Upper lobe of right lung (tissue), 1 donor: ENCODE measurements at regions not wholly inside any gene's neighbourhood (a gene's known extent, or its start where the extent isn't known, plus 50 kb on each side); places are given as distances from the start of the nearest gene placed in this dataset.

ENCODE experiments used
- ATAC-seq: fragments of 200-7000 bp; cut with Tn5 transposase; one replicate; pipeline ENCODE4 v1.9.1; 2020; ENCODE audit warnings: mild to moderate bottlenecking, moderate library complexity
- DNase-seq: peaks from one replicate; pipeline ENCODE4 v3.0.0-alpha.2; 2020
- H3K27ac ChIP-seq: fragments of 200-600 bp; one replicate; pipeline ENCODE4 v1.8.0; 2022
- H3K27me3 ChIP-seq: fragments of 200-600 bp; one replicate; pipeline ENCODE4 v1.8.0; 2022; ENCODE audit warnings: mild to moderate bottlenecking
- H3K36me3 ChIP-seq: fragments of 200-600 bp; one replicate; pipeline ENCODE4 v1.8.0; 2022
- H3K4me1 ChIP-seq: fragments of 200-600 bp; one replicate; pipeline ENCODE4 v1.8.0; 2022
- H3K4me3 ChIP-seq: fragments of 200-600 bp; one replicate; pipeline ENCODE4 v1.8.0; 2022; ENCODE audit warnings: mild to moderate bottlenecking
- H3K9me3 ChIP-seq: fragments of 200-600 bp; one replicate; pipeline ENCODE4 v1.8.0; 2022
- CTCF ChIP-seq: fragments of 200-600 bp; IDR thresholded peaks from one replicate; pipeline ENCODE4 v1.8.0; 2022; ENCODE audit warnings: antibody characterized with exemption
- intact Hi-C: fragments of 100-400 bp; cut with DNase I; formaldehyde crosslinking; loops from one replicate; pipeline ENCODE4 v1.11.0; 2022
- donor health status: DM: no; HTN: yes; CAD: no; lungs with severe emphysema.

- intact Hi-C loops = loop anchor here (10.0 kb wide), 1 partner anchor 215 kb away; the partner anchor contains the start of gene PTCH1
- TF ChIP-seq CTCF = no peak
- no peaks in the 10 kb centered on the region for H3K36me3 ChIP-seq
- H3K4me3 ChIP-seq = no peak overlapping the region
- DNase-seq = no peak
- peaks cover 12% of the 10 kb centered on the region for H3K4me1 ChIP-seq
- no peak overlapping the region for H3K27ac ChIP-seq
- H3K27me3 ChIP-seq = no peaks in the 10 kb centered on the region
- no peaks in the 10 kb centered on the region for H3K9me3 ChIP-seq
- no peak for ATAC-seq
These were observed 145.7 kb upstream of the ERCC6L2 start for GRCh38 chr9:95729669-95730368.

- Histone ChIP-seq H3K27me3 (no peaks in the 10 kb centered on the region), H3K4me3 (no peak overlapping the region), H3K36me3 (no peaks in the 10 kb centered on the region), H3K27ac (no peak overlapping the region), H3K4me1 (peaks cover 7% of the 10 kb centered on the region), H3K9me3 (no peaks in the 10 kb centered on the region)
- no peak for DNase-seq
- TF ChIP-seq CTCF = no peak
- intact Hi-C loops = loop anchor here (10.0 kb wide), 1 partner anchor 214 kb away; the partner anchor contains the start of gene PTCH1
- peak; percentile 12 for ATAC-seq
These were observed 146.4 kb upstream of the ERCC6L2 start for GRCh38 chr9:95729046-95729445.

- DNase-seq = no peak
- Histone ChIP-seq H3K4me3 (no peak overlapping the region), H3K9me3 (no peaks in the 10 kb centered on the region), H3K36me3 (no peaks in the 10 kb centered on the region), H3K27me3 (no peaks in the 10 kb centered on the region), H3K27ac (no peak overlapping the region), H3K4me1 (no peaks in the 10 kb centered on the region)
- intact Hi-C loops = loop anchor here (10.0 kb wide), 1 partner anchor 213 kb away; the partner anchor contains the start of gene PTCH1
- no peak for ATAC-seq
- no peak for TF ChIP-seq CTCF
These were observed 147.5 kb upstream of the ERCC6L2 start for GRCh38 chr9:95727947-95728520.

- no peaks in the 10 kb centered on the region for H3K4me1 ChIP-seq
- DNase-seq (no peak), ATAC-seq (peak; percentile 70)
- no peaks in the 10 kb centered on the region for H3K36me3 ChIP-seq
- no peak overlapping the region for H3K4me3 ChIP-seq
- peak; percentile 72 for TF ChIP-seq CTCF
- H3K27me3 ChIP-seq = no peaks in the 10 kb centered on the region
- H3K27ac ChIP-seq = no peak overlapping the region
- intact Hi-C loops = loop anchor here (10.0 kb wide), 1 partner anchor 212 kb away; the partner anchor contains the start of gene PTCH1
- H3K9me3 ChIP-seq = no peaks in the 10 kb centered on the region
These were observed 148.7 kb upstream of the ERCC6L2 start for GRCh38 chr9:95726756-95727155.

GRCh38 chr9:95725045-95725444 lies 150.4 kb upstream of the ERCC6L2 start:
- Histone ChIP-seq H3K27ac (no peak overlapping the region), H3K4me1 (no peaks in the 10 kb centered on the region), H3K9me3 (no peaks in the 10 kb centered on the region), H3K36me3 (no peaks in the 10 kb centered on the region), H3K4me3 (no peak overlapping the region), H3K27me3 (no peaks in the 10 kb centered on the region)
- ATAC-seq = no peak
- TF ChIP-seq CTCF = no peak
- intact Hi-C loops = loop anchor here (10.0 kb wide), 1 partner anchor 210 kb away; the partner anchor contains the start of gene PTCH1
- DNase-seq = no peak
